Vagina (tissue), 2 donors: ENCODE measurements at regions not wholly inside any gene's neighbourhood (a gene's known extent, or its start where the extent isn't known, plus 50 kb on each side); places are given as distances from the start of the nearest gene placed in this dataset.

Experiments used
- CTCF ChIP-seq, 3 experiments: fragments of 450-650 bp in 2 of 3; fragments of 200-600 bp in 1 of 3; sonication (generic) in 1 of 3; IDR thresholded peaks; one replicate each; pipeline ENCODE4 v1.5.1; 2017 to 2019; ENCODE audit warnings: antibody characterized with exemption in 3 of 3, mild to moderate bottlenecking in 2 of 3, moderate library complexity in 2 of 3
- POLR2A ChIP-seq, 2 donors: fragments of 450-650 bp; IDR thresholded peaks; one replicate each; pipeline ENCODE4 v1.6.1; 2017; ENCODE audit warnings: antibody characterized with exemption in 2 of 2, mild to moderate bottlenecking in 2 of 2, moderate library complexity in 2 of 2
- POLR2AphosphoS5 ChIP-seq, 2 donors: sonication (generic); formaldehyde crosslinking; IDR thresholded peaks; one replicate each; pipeline ENCODE4 v1.9.0; 2017; ENCODE audit warnings: antibody characterized with exemption in 2 of 2, mild to moderate bottlenecking in 2 of 2, low read depth in 1 of 2; ENCODE audit not compliant: insufficient read depth in 1 of 2

- no peak for TF ChIP-seq CTCF (IDR thresholded peaks at IDR 0.05)
- TF ChIP-seq POLR2AphosphoS5 (IDR thresholded peaks at IDR 0.05; ENCODE audit: insufficient read depth in 1 of 2, low read depth in 1 of 2): no peak
- no peak for TF ChIP-seq POLR2A (IDR thresholded peaks at IDR 0.05)
Measured at GRCh38 chr21:17460094-17460493, 52.7 kb upstream of the CXADR start.
